ENCODE measurements at regions not wholly inside any gene's neighbourhood (a gene's known extent, or its start where the extent isn't known, plus 50 kb on each side); places are given as distances from the start of the nearest gene placed in this dataset. TPM values are rescaled to one million over a fixed set of nuclear protein-coding genes. Genes with fewer than 3 reads are reported as not detected.

- H3K9ac ChIP-seq (ENCODE audit: insufficient read depth, low read length, poor library complexity, severe bottlenecking): no peak overlapping the region
- no peak for DNase-seq
- H3K27ac Mint-ChIP-seq: no peak overlapping the region
- no peaks in the 10 kb centered on the region for H3K36me3 Mint-ChIP-seq
- no peaks in the 10 kb centered on the region for H3K9me3 ChIP-seq (replicated peaks in 1 of 2; ENCODE audit: control insufficient read depth in 1 of 2, insufficient read depth in 1 of 2, low read length in 2 of 2)
- H3K9me3 Mint-ChIP-seq: peaks cover 0 to 2% (median 0%) of the 10 kb centered on the region in 7 donors
- intact Hi-C loops (cut with micrococcal nuclease): loop anchor here in 1 of 2 donors (5.0 kb wide), 1 partner anchor 41 kb away; no protein-coding TSS in a partner anchor
- TF ChIP-seq CTCF (IDR thresholded peaks at IDR 0.05): no peak
- no peak overlapping the region for H2AFZ ChIP-seq (ENCODE audit: insufficient read depth, low read depth, low read length, poor library complexity, severe bottlenecking)
- H4K20me1 ChIP-seq (ENCODE audit: insufficient read depth, low read length): no peaks in the 10 kb centered on the region
- no peak overlapping the region for H3K4me3 ChIP-seq (replicated peaks in 1 of 3; ENCODE audit: low read depth in 2 of 3, low read length in 3 of 3)
- no peak overlapping the region for H3K4me2 ChIP-seq (replicated peaks; ENCODE audit: extremely low read depth, low read length, poor library complexity, severe bottlenecking)
- no peaks in the 10 kb centered on the region for H3K27me3 ChIP-seq (ENCODE audit: control insufficient read depth in 2 of 2, insufficient read depth in 2 of 2, low read length in 2 of 2)
- no peak overlapping the region for H3K4me3 Mint-ChIP-seq
- no peaks in the 10 kb centered on the region for H3K36me3 ChIP-seq (replicated peaks in 1 of 2; ENCODE audit: control insufficient read depth in 1 of 2, insufficient read depth in 2 of 2, low read length in 2 of 2)
- no peaks in the 10 kb centered on the region for H3K79me2 ChIP-seq (ENCODE audit: insufficient read depth, low read length)
- H3K4me1 Mint-ChIP-seq: no peaks in the 10 kb centered on the region
- H3K27me3 Mint-ChIP-seq (ENCODE audit: low read depth in 3 of 3): peaks cover 0 to 3% (median 0%) of the 10 kb centered on the region in 3 donors
- no CpG with 5 or more reads among the region's 2 CpGs for WGBS (ENCODE audit: insufficient coverage)
- no peaks in the 10 kb centered on the region for H3K4me1 ChIP-seq (ENCODE audit: control insufficient read depth in 1 of 2, insufficient read depth in 2 of 2, low read length in 2 of 2)
- H3K27ac ChIP-seq (ENCODE audit: low read depth in 1 of 2, low read length in 2 of 2): no peak overlapping the region
Measured at GRCh38 chr13:44322928-44323327, 50.7 kb upstream of the SERP2 start.

- Histone ChIP-seq H3K4me3 (replicated peaks in 1 of 3; ENCODE audit: low read depth in 2 of 3, low read length in 3 of 3) (no peak overlapping the region), H2AFZ (ENCODE audit: insufficient read depth, low read depth, low read length, poor library complexity, severe bottlenecking) (no peak overlapping the region), H3K9me3 (replicated peaks in 1 of 2; ENCODE audit: control insufficient read depth in 1 of 2, insufficient read depth in 1 of 2, low read length in 2 of 2) (no peaks in the 10 kb centered on the region), H3K27me3 (ENCODE audit: control insufficient read depth in 2 of 2, insufficient read depth in 2 of 2, low read length in 2 of 2) (no peaks in the 10 kb centered on the region), H3K36me3 (replicated peaks in 1 of 2; ENCODE audit: control insufficient read depth in 1 of 2, insufficient read depth in 2 of 2, low read length in 2 of 2) (no peaks in the 10 kb centered on the region), H3K4me1 (ENCODE audit: control insufficient read depth in 1 of 2, insufficient read depth in 2 of 2, low read length in 2 of 2) (no peaks in the 10 kb centered on the region), H4K20me1 (ENCODE audit: insufficient read depth, low read length) (no peaks in the 10 kb centered on the region), H3K9ac (ENCODE audit: insufficient read depth, low read length, poor library complexity, severe bottlenecking) (no peak overlapping the region), H3K27ac (ENCODE audit: low read depth in 1 of 2, low read length in 2 of 2) (no peak overlapping the region), H3K79me2 (ENCODE audit: insufficient read depth, low read length) (no peaks in the 10 kb centered on the region), H3K4me2 (replicated peaks; ENCODE audit: extremely low read depth, low read length, poor library complexity, severe bottlenecking) (no peak overlapping the region)
- Mint-ChIP-seq H3K9me3 (peaks cover 0 to 5% (median 0%) of the 10 kb centered on the region in 7 donors), H3K36me3 (no peaks in the 10 kb centered on the region), H3K27me3 (ENCODE audit: low read depth in 3 of 3) (peaks cover 0 to 2% (median 1%) of the 10 kb centered on the region in 3 donors), H3K27ac (no peak overlapping the region), H3K4me1 (no peaks in the 10 kb centered on the region), H3K4me3 (no peak overlapping the region)
- intact Hi-C loops (cut with micrococcal nuclease): loop anchor here in 1 of 2 donors (5.0 kb wide), 1 partner anchor 41 kb away; no protein-coding TSS in a partner anchor
- no peak for DNase-seq
- no peak for TF ChIP-seq CTCF (IDR thresholded peaks at IDR 0.05)
- WGBS (ENCODE audit: insufficient coverage): 100% methylated on average over 1 of the region's 1 CpG
Measured at GRCh38 chr13:44323754-44324153, 49.9 kb upstream of the SERP2 start.

Small RNA genes in the stretch of these regions (small RNA-seq; reads per million reads assigned to genes)
- not detected for gene MIR8079 (ENCODE audit: insufficient read length, low read depth)
